Activated T-helper 2 cell treated with anti-CD3 and anti-CD28 coated beads, Interferon-gamma antibody, Interleukin-2, Interleukin-4, amounts not matched to agents 10 μg/mL and 5 μg/mL and 100 μg/mL, durations not matched to agents 14 hours and 24 hours and 36 hours (primary cell): ENCODE measurements at regions not wholly inside any gene's neighbourhood (a gene's known extent, or its start where the extent isn't known, plus 50 kb on each side); places are given as distances from the start of the nearest gene placed in this dataset.
"Not testable (repeated sequence)": the region's sequence is repeated elsewhere in the genome, so short reads cannot be mapped to it uniquely, and the experiment has no call there.

Source experiments
- DNase-seq: peaks from one replicate; pipeline ENCODE4 v3.0.0; 2021; ENCODE audit warnings: low spot score
- H3K27ac Mint-ChIP-seq: one replicate; pipeline ENCODE4 v1.8.0; 2021; ENCODE audit warnings: mixed read lengths
- H3K27me3 Mint-ChIP-seq: one replicate; pipeline ENCODE4 v1.8.0; 2021; ENCODE audit warnings: low read depth, mixed read lengths
- H3K36me3 Mint-ChIP-seq: one replicate; pipeline ENCODE4 v1.8.0; 2021; ENCODE audit warnings: low read depth, mixed read lengths
- H3K4me1 Mint-ChIP-seq: one replicate; pipeline ENCODE4 v1.8.0; 2021; ENCODE audit warnings: low read depth, mixed read lengths
- H3K4me3 Mint-ChIP-seq: one replicate; pipeline ENCODE4 v1.8.0; 2021; ENCODE audit warnings: low read depth, mild to moderate bottlenecking, moderate library complexity, mixed read lengths
- H3K9me3 Mint-ChIP-seq: one replicate; pipeline ENCODE4 v1.8.0; 2021; ENCODE audit warnings: mixed read lengths
- intact Hi-C: fragments of 100-400 bp; cut with micrococcal nuclease; formaldehyde crosslinking; loops from one replicate; pipeline ENCODE4 v1.15.1; 2023

- no peak for DNase-seq
Measured at GRCh38 chr4:116197317-116197809, 888.0 kb downstream of the TRAM1L1 start.

GRCh38 chr4:116183241-116183640 lies 902.1 kb downstream of the TRAM1L1 start:
- intact Hi-C loops: no loop called here
- DNase-seq: no peak
- no peaks in the 10 kb centered on the region for H3K4me1 Mint-ChIP-seq
- no peaks in the 10 kb centered on the region for H3K36me3 Mint-ChIP-seq
- H3K27me3 Mint-ChIP-seq: no peaks in the 10 kb centered on the region
- no peaks in the 10 kb centered on the region for H3K9me3 Mint-ChIP-seq
- no peak overlapping the region for H3K4me3 Mint-ChIP-seq
- no peak overlapping the region for H3K27ac Mint-ChIP-seq

More at GRCh38 chr4:116197317-116197809, 888.0 kb downstream of the TRAM1L1 start:
- Mint-ChIP-seq H3K4me3 (no peak overlapping the region), H3K27ac (no peak overlapping the region), H3K9me3 (no peaks in the 10 kb centered on the region), H3K27me3 (no peaks in the 10 kb centered on the region), H3K36me3 (no peaks in the 10 kb centered on the region), H3K4me1 (no peaks in the 10 kb centered on the region)
- intact Hi-C loops: no loop called here

- Mint-ChIP-seq H3K27ac (no peak overlapping the region), H3K4me3 (no peak overlapping the region), H3K9me3 (no peaks in the 10 kb centered on the region), H3K36me3 (no peaks in the 10 kb centered on the region), H3K27me3 (no peaks in the 10 kb centered on the region), H3K4me1 (no peaks in the 10 kb centered on the region)
- DNase-seq: no peak
- intact Hi-C loops: no loop called here
Measured at GRCh38 chr4:116180157-116180601, 905.2 kb downstream of the TRAM1L1 start.

GRCh38 chr4:116151371-116151770 lies 934.0 kb downstream of the TRAM1L1 start:
- H3K4me1 Mint-ChIP-seq, H3K27me3 Mint-ChIP-seq, intact Hi-C loops, H3K4me3 Mint-ChIP-seq, H3K36me3 Mint-ChIP-seq, H3K27ac Mint-ChIP-seq, DNase-seq, H3K9me3 Mint-ChIP-seq: not testable (repeated sequence)

GRCh38 chr4:116150152-116150551 lies 935.2 kb downstream of the TRAM1L1 start:
- H3K36me3 Mint-ChIP-seq: no peaks in the 10 kb centered on the region
- H3K9me3 Mint-ChIP-seq: no peaks in the 10 kb centered on the region
- H3K4me3 Mint-ChIP-seq: no peak overlapping the region

GRCh38 chr4:116143198-116143597 lies 942.2 kb downstream of the TRAM1L1 start:
- no peaks in the 10 kb centered on the region for H3K9me3 Mint-ChIP-seq
- no peak overlapping the region for H3K27ac Mint-ChIP-seq
- no peaks in the 10 kb centered on the region for H3K27me3 Mint-ChIP-seq
- intact Hi-C loops: no loop called here
- H3K4me3 Mint-ChIP-seq: no peak overlapping the region
- no peaks in the 10 kb centered on the region for H3K36me3 Mint-ChIP-seq
- no peak for DNase-seq
- no peaks in the 10 kb centered on the region for H3K4me1 Mint-ChIP-seq

More at GRCh38 chr4:116150152-116150551, 935.2 kb downstream of the TRAM1L1 start:
- Mint-ChIP-seq H3K27ac (no peak overlapping the region), H3K4me1 (no peaks in the 10 kb centered on the region), H3K27me3 (no peaks in the 10 kb centered on the region)
- intact Hi-C loops: no loop called here
- no peak for DNase-seq

- Mint-ChIP-seq H3K9me3 (no peaks in the 10 kb centered on the region), H3K4me3 (no peak overlapping the region), H3K36me3 (no peaks in the 10 kb centered on the region), H3K27me3 (no peaks in the 10 kb centered on the region), H3K27ac (no peak overlapping the region), H3K4me1 (no peaks in the 10 kb centered on the region)
- intact Hi-C loops: no loop called here
- DNase-seq: no peak
Measured at GRCh38 chr4:116132946-116133345, 952.4 kb downstream of the TRAM1L1 start.

- intact Hi-C loops: no loop called here
- Mint-ChIP-seq H3K27me3 (no peaks in the 10 kb centered on the region), H3K4me1 (no peaks in the 10 kb centered on the region)
Measured at GRCh38 chr4:116126794-116127193, 958.6 kb downstream of the TRAM1L1 start.

GRCh38 chr4:116122124-116122523 lies 963.3 kb downstream of the TRAM1L1 start:
- intact Hi-C loops: no loop called here
- no peak for DNase-seq
- Mint-ChIP-seq H3K4me3 (no peak overlapping the region), H3K27ac (no peak overlapping the region), H3K9me3 (no peaks in the 10 kb centered on the region), H3K27me3 (no peaks in the 10 kb centered on the region), H3K36me3 (no peaks in the 10 kb centered on the region), H3K4me1 (no peaks in the 10 kb centered on the region)

More at GRCh38 chr4:116126794-116127193, 958.6 kb downstream of the TRAM1L1 start:
- no peak for DNase-seq
- H3K9me3 Mint-ChIP-seq: no peaks in the 10 kb centered on the region
- H3K4me3 Mint-ChIP-seq: no peak overlapping the region
- H3K27ac Mint-ChIP-seq: no peak overlapping the region
- H3K36me3 Mint-ChIP-seq: no peaks in the 10 kb centered on the region

- H3K27me3 Mint-ChIP-seq: no peaks in the 10 kb centered on the region
- no peak overlapping the region for H3K27ac Mint-ChIP-seq
- no peak overlapping the region for H3K4me3 Mint-ChIP-seq
- no peaks in the 10 kb centered on the region for H3K9me3 Mint-ChIP-seq
- intact Hi-C loops: no loop called here
- H3K4me1 Mint-ChIP-seq: no peaks in the 10 kb centered on the region
- no peaks in the 10 kb centered on the region for H3K36me3 Mint-ChIP-seq
- no peak for DNase-seq
Measured at GRCh38 chr4:116118221-116118620, 967.2 kb downstream of the TRAM1L1 start.

GRCh38 chr4:116112861-116113260 lies 972.5 kb downstream of the TRAM1L1 start:
- intact Hi-C loops, H3K4me1 Mint-ChIP-seq, DNase-seq, H3K36me3 Mint-ChIP-seq, H3K27ac Mint-ChIP-seq, H3K9me3 Mint-ChIP-seq, H3K27me3 Mint-ChIP-seq, H3K4me3 Mint-ChIP-seq: not testable (repeated sequence)

- H3K4me1 Mint-ChIP-seq: no peaks in the 10 kb centered on the region
Measured at GRCh38 chr4:116110713-116111112, 974.7 kb downstream of the TRAM1L1 start.

GRCh38 chr4:116108606-116109005 lies 976.8 kb downstream of the TRAM1L1 start:
- Mint-ChIP-seq H3K4me1 (no peaks in the 10 kb centered on the region), H3K36me3 (no peaks in the 10 kb centered on the region), H3K4me3 (no peak overlapping the region), H3K27me3 (no peaks in the 10 kb centered on the region), H3K27ac (no peak overlapping the region), H3K9me3 (no peaks in the 10 kb centered on the region)
- intact Hi-C loops: no loop called here
- no peak for DNase-seq

More at GRCh38 chr4:116110713-116111112, 974.7 kb downstream of the TRAM1L1 start:
- DNase-seq: no peak
- Mint-ChIP-seq H3K4me3 (no peak overlapping the region), H3K9me3 (no peaks in the 10 kb centered on the region), H3K27me3 (no peaks in the 10 kb centered on the region), H3K36me3 (no peaks in the 10 kb centered on the region), H3K27ac (no peak overlapping the region)
- intact Hi-C loops: no loop called here

- intact Hi-C loops: no loop called here
- Mint-ChIP-seq H3K9me3 (peaks cover 14% of the 10 kb centered on the region), H3K4me1 (no peaks in the 10 kb centered on the region), H3K27me3 (no peaks in the 10 kb centered on the region), H3K4me3 (no peak overlapping the region), H3K27ac (no peak overlapping the region), H3K36me3 (no peaks in the 10 kb centered on the region)
- no peak for DNase-seq
Measured at GRCh38 chr4:116101321-116101720, 984.1 kb downstream of the TRAM1L1 start.
